GM12878 (cell line): ENCODE measurements at regions not wholly inside any gene's neighbourhood (a gene's known extent, or its start where the extent isn't known, plus 50 kb on each side); places are given as distances from the start of the nearest gene placed in this dataset.

Source experiments
- ATAC-seq: fragments of 200-7000 bp; cut with Tn5 transposase; 3 replicates; pipeline ENCODE4 v1.9.1; 2020; ENCODE audit warnings: mild to moderate bottlenecking, moderate library complexity
- BruUV-seq: library from RNA; stranded (reverse); fragments of 400-500 nt; replicated peaks from 2 replicates; lab custom pipeline; 2021; lab: Mats Ljungman, UMichigan
- CTCF ChIA-PET: fragments of 300-600 bp; sonication (Branson Sonifier 250); formaldehyde crosslinking; extraction: SDS; loops from one replicate; lab custom pipeline; 2021; ENCODE audit warnings: inconsistent platforms; lab: Yijun Ruan, JAX
- POLR2A ChIA-PET: fragments of 350-600 bp; formaldehyde crosslinking; extraction: SDS; loops from one replicate; lab custom pipeline; 2021; ENCODE audit warnings: inconsistent platforms; lab: Charles Lee
- RAD21 ChIA-PET: fragments of 300-600 bp; sonication (Branson Sonifier 250); formaldehyde crosslinking; loops from one replicate; lab custom pipeline; 2023; ENCODE audit warnings: antibody characterized with exemption; ENCODE audit not compliant: unreplicated experiment; lab: Charles Lee
- SMC1A ChIA-PET: fragments of 300-600 bp; sonication (Branson Sonifier 250); formaldehyde crosslinking; loops from one replicate; lab custom pipeline; 2023; ENCODE audit not compliant: unreplicated experiment, uncharacterized antibody; lab: Charles Lee
- DNase-seq: peaks from one replicate; pipeline ENCODE4 v3.0.0-alpha.2; 2011; ENCODE audit warnings: low read depth, low spot score
- FAIRE-seq: peaks from 3 replicates; lab custom pipeline; 2011; peaks lifted over from hg19 to GRCh38; lab: Jason Lieb, UNC
- H2AFZ ChIP-seq: 2 replicates; pipeline ENCODE4 v1.6.0; 2011; ENCODE audit warnings: low read depth, low read length, control low read depth; ENCODE audit not compliant: control insufficient read depth
- H3K27ac ChIP-seq: 2 replicates; pipeline ENCODE4 v1.5.1; 2011; ENCODE audit warnings: control low read depth; ENCODE audit not compliant: control insufficient read depth, insufficient read depth
- H3K27me3 ChIP-seq, 2 experiments: replicated peaks in 1 of 2; 2 replicates each; pipeline versions ENCODE4 v1.6.0 to v1.6.1; 2011; ENCODE audit warnings: low read length in 1 of 2; ENCODE audit not compliant: control insufficient read depth in 2 of 2, insufficient read depth in 2 of 2
- H3K36me3 ChIP-seq, 2 experiments: 2 replicates each; pipeline ENCODE4 v1.5.1; 2011; ENCODE audit warnings: low read length in 1 of 2; ENCODE audit not compliant: control insufficient read depth in 2 of 2, insufficient read depth in 2 of 2
- H3K4me1 ChIP-seq: 2 replicates; pipeline ENCODE4 v1.6.1; 2011; ENCODE audit warnings: mild to moderate bottlenecking, low read length, moderate library complexity, mixed read lengths; ENCODE audit not compliant: control insufficient read depth, insufficient read depth
- H3K4me2 ChIP-seq: 2 replicates; pipeline ENCODE4 v1.6.0; 2011; ENCODE audit warnings: control low read depth; ENCODE audit not compliant: control insufficient read depth, insufficient read depth
- H3K4me3 ChIP-seq: fragments of 200-600 bp; sonication (generic); 2 replicates; pipeline ENCODE4 v1.5.1; 2016
- H3K79me2 ChIP-seq: 2 replicates; pipeline ENCODE4 v1.6.0; 2011; ENCODE audit warnings: low read length; ENCODE audit not compliant: control insufficient read depth, insufficient read depth
- H3K9ac ChIP-seq: 2 replicates; pipeline ENCODE4 v1.8.0; 2011; ENCODE audit warnings: low read length, control low read depth, mixed read lengths; ENCODE audit not compliant: control insufficient read depth, insufficient read depth
- H3K9me3 ChIP-seq: replicated peaks from 3 replicates; pipeline ENCODE4 v1.5.1; 2011; ENCODE audit warnings: mild to moderate bottlenecking, low read length; ENCODE audit not compliant: control insufficient read depth, insufficient read depth
- H4K20me1 ChIP-seq: 2 replicates; pipeline ENCODE4 v1.6.0; 2011; ENCODE audit not compliant: control insufficient read depth, insufficient read depth
- MTA3 ChIP-seq: IDR thresholded peaks from 2 replicates; pipeline ENCODE4 v1.6.1; 2012; ENCODE audit warnings: low read length, inconsistent platforms, borderline replicate concordance
- NR2C2 ChIP-seq: IDR thresholded peaks from 2 replicates; pipeline ENCODE4 v1.6.1; 2011; ENCODE audit warnings: borderline replicate concordance, low read depth; ENCODE audit not compliant: control insufficient read depth, insufficient read length
- PML ChIP-seq: IDR thresholded peaks from 2 replicates; pipeline ENCODE4 v1.6.1; 2012; ENCODE audit warnings: low read length, inconsistent platforms
- RCOR1 ChIP-seq: conservative IDR thresholded peaks from 2 replicates; pipeline ENCODE4 v1.6.1; 2012; ENCODE audit warnings: low read depth, low read length, improper control_type of control experiment
- SIX5 ChIP-seq: IDR thresholded peaks from 2 replicates; pipeline ENCODE4 v1.6.1; 2011; ENCODE audit warnings: mild to moderate bottlenecking, low read depth, low read length, moderate library complexity; ENCODE audit not compliant: severe bottlenecking
- SREBF2 ChIP-seq: IDR thresholded peaks from 2 replicates; pipeline ENCODE4 v1.6.1; 2012; ENCODE audit warnings: mild to moderate bottlenecking, low read length
- TARDBP ChIP-seq: IDR thresholded peaks from 2 replicates; pipeline ENCODE4 v1.6.1; 2016; ENCODE audit warnings: borderline replicate concordance
- TCF7 ChIP-seq: IDR thresholded peaks from 2 replicates; pipeline ENCODE4 v1.6.1; 2014; ENCODE audit warnings: antibody characterized with exemption, borderline replicate concordance
- ZBTB4 ChIP-seq: fragments of 450-650 bp; formaldehyde crosslinking; IDR thresholded peaks from 2 replicates; pipeline ENCODE4 v1.4.0; 2022; ENCODE audit warnings: mild to moderate bottlenecking, moderate library complexity
- ZNF274 ChIP-seq: IDR thresholded peaks from one replicate; pipeline ENCODE4 v1.8.0; 2011; ENCODE audit not compliant: insufficient read length, insufficient read depth
- in situ Hi-C: fragments of 300-500 bp; cut with MboI; formaldehyde crosslinking; loops from 9 replicates; pipeline ENCODE4 v1.14.3; 2018; ENCODE audit warnings: mixed read lengths
- intact Hi-C: fragments of 100-400 bp; cut with micrococcal nuclease; formaldehyde crosslinking; loops from one replicate; pipeline ENCODE4 v1.14.2; 2022; ENCODE audit not compliant: unreplicated experiment
- TF ChIP-seq, protein P1 (sequence below): fragments of 450-650 bp; IDR thresholded peaks from 2 replicates; pipeline ENCODE4 v1.6.1; 2017; ENCODE audit warnings: antibody characterized with exemption, mild to moderate bottlenecking, moderate library complexity

- Histone ChIP-seq H3K4me2 (no peak overlapping the region), H3K79me2 (no peaks in the 10 kb centered on the region), H3K36me3 (no peaks in the 10 kb centered on the region), H3K27ac (no peak overlapping the region), H3K9ac (no peak overlapping the region), H3K4me3 (no peak overlapping the region), H3K27me3 (no peaks in the 10 kb centered on the region; a peak in 1 of 4 replicates), H3K9me3 (no peaks in the 10 kb centered on the region), H4K20me1 (no peaks in the 10 kb centered on the region), H3K4me1 (no peaks in the 10 kb centered on the region), H2AFZ (no peak overlapping the region)
- BruUV-seq, result no TSS peak
- ATAC-seq (no peak), DNase-seq (no peak), FAIRE-seq (no peak)
- TF ChIP-seq NR2C2 (no peak), ZNF274 (no peak), TCF7 (no peak), ZBTB4 (no peak), RCOR1 (no peak), SIX5 (no peak), TARDBP (no peak), PML (no peak), MTA3 (no peak), SREBF2 (no peak)
- TF ChIP-seq, protein P1, sequence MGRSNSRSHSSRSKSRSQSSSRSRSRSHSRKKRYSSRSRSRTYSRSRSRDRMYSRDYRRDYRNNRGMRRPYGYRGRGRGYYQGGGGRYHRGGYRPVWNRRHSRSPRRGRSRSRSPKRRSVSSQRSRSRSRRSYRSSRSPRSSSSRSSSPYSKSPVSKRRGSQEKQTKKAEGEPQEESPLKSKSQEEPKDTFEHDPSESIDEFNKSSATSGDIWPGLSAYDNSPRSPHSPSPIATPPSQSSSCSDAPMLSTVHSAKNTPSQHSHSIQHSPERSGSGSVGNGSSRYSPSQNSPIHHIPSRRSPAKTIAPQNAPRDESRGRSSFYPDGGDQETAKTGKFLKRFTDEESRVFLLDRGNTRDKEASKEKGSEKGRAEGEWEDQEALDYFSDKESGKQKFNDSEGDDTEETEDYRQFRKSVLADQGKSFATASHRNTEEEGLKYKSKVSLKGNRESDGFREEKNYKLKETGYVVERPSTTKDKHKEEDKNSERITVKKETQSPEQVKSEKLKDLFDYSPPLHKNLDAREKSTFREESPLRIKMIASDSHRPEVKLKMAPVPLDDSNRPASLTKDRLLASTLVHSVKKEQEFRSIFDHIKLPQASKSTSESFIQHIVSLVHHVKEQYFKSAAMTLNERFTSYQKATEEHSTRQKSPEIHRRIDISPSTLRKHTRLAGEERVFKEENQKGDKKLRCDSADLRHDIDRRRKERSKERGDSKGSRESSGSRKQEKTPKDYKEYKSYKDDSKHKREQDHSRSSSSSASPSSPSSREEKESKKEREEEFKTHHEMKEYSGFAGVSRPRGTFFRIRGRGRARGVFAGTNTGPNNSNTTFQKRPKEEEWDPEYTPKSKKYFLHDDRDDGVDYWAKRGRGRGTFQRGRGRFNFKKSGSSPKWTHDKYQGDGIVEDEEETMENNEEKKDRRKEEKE, result no peak
- ChIA-PET SMC1A (no interaction called here), POLR2A (no interaction called here), CTCF (no interaction called here), RAD21 (no interaction called here)
- intact Hi-C loops, result no loop called here
- in situ Hi-C loops, result no loop called here
Observed at GRCh38 chr5:123880875-123881274, 368.9 kb downstream of the CSNK1G3 start.
